WI38 (cell line): ENCODE measurements at regions not wholly inside any gene's neighbourhood (a gene's known extent, or its start where the extent isn't known, plus 50 kb on each side); places are given as distances from the start of the nearest gene placed in this dataset.

Experiments
- H3K4me3 ChIP-seq: 2 replicates; pipeline ENCODE4 v1.5.1; 2011; ENCODE audit warnings: low read depth, mild to moderate bottlenecking, control low read depth, low read length
- CTCF ChIP-seq: IDR thresholded peaks from 2 replicates; pipeline ENCODE4 v1.5.1; 2012; ENCODE audit warnings: low read depth, mild to moderate bottlenecking, control low read depth, low read length

GRCh38 chr20:54398814-54399213 is 76.6 kb upstream of the DOK5 start:
- no peak overlapping the region for H3K4me3 ChIP-seq
- no peak for TF ChIP-seq CTCF

- no peak overlapping the region for H3K4me3 ChIP-seq
- TF ChIP-seq CTCF: no peak
Observed at GRCh38 chr20:54405540-54405939, 69.9 kb upstream of the DOK5 start.

- H3K4me3 ChIP-seq: no peak overlapping the region
- no peak for TF ChIP-seq CTCF
Observed at GRCh38 chr20:54407459-54407858, 67.9 kb upstream of the DOK5 start.

- H3K4me3 ChIP-seq: no peak overlapping the region
- no peak for TF ChIP-seq CTCF
Observed at GRCh38 chr20:54415967-54416366, 59.4 kb upstream of the DOK5 start.

- no peak for TF ChIP-seq CTCF
- no peak overlapping the region for H3K4me3 ChIP-seq
Observed at GRCh38 chr20:54416770-54417169, 58.6 kb upstream of the DOK5 start.

- no peak for TF ChIP-seq CTCF
- H3K4me3 ChIP-seq: no peak overlapping the region
Observed at GRCh38 chr20:54419531-54419930, 55.9 kb upstream of the DOK5 start.
